ENCODE measurements at regions not wholly inside any gene's neighbourhood (a gene's known extent, or its start where the extent isn't known, plus 50 kb on each side); places are given as distances from the start of the nearest gene placed in this dataset.

GRCh38 chr3:64748244-64748904, 60.6 kb upstream of the ADAMTS9 start:
- no peak for DNase-seq (ENCODE audit: low spot score)

GRCh38 chr3:64747679-64748078, 59.9 kb upstream of the ADAMTS9 start:
- DNase-seq (ENCODE audit: low spot score) = no peak

GRCh38 chr3:64743887-64744243, 56.1 kb upstream of the ADAMTS9 start:
- DNase-seq (ENCODE audit: low spot score) = no peak

- DNase-seq (ENCODE audit: low spot score) = no peak
These were observed 55.5 kb upstream of the ADAMTS9 start for GRCh38 chr3:64743156-64743886.

- DNase-seq (ENCODE audit: low spot score) = no peak
These were observed 53.5 kb upstream of the ADAMTS9 start for GRCh38 chr3:64741341-64741740.

GRCh38 chr3:64739971-64740631, 52.3 kb upstream of the ADAMTS9 start:
- no peak for DNase-seq (ENCODE audit: low spot score)

Measured in A172 (cell line).